Vagina (tissue), 2 donors: ENCODE measurements at regions not wholly inside any gene's neighbourhood (a gene's known extent, or its start where the extent isn't known, plus 50 kb on each side); places are given as distances from the start of the nearest gene placed in this dataset.

Source experiments
- CTCF ChIP-seq, 3 experiments: fragments of 450-650 bp in 2 of 3; fragments of 200-600 bp in 1 of 3; sonication (generic) in 1 of 3; IDR thresholded peaks; one replicate each; pipeline ENCODE4 v1.5.1; 2017 to 2019; ENCODE audit warnings: antibody characterized with exemption in 3 of 3, mild to moderate bottlenecking in 2 of 3, moderate library complexity in 2 of 3
- POLR2A ChIP-seq, 2 donors: fragments of 450-650 bp; IDR thresholded peaks; one replicate each; pipeline ENCODE4 v1.6.1; 2017; ENCODE audit warnings: antibody characterized with exemption in 2 of 2, mild to moderate bottlenecking in 2 of 2, moderate library complexity in 2 of 2
- POLR2AphosphoS5 ChIP-seq, 2 donors: sonication (generic); formaldehyde crosslinking; IDR thresholded peaks; one replicate each; pipeline ENCODE4 v1.9.0; 2017; ENCODE audit warnings: antibody characterized with exemption in 2 of 2, mild to moderate bottlenecking in 2 of 2, low read depth in 1 of 2; ENCODE audit not compliant: insufficient read depth in 1 of 2

GRCh38 chr12:58710901-58711300, 209.4 kb downstream of the LRIG3 start:
- TF ChIP-seq POLR2AphosphoS5 (IDR thresholded peaks at IDR 0.05; ENCODE audit: insufficient read depth in 1 of 2, low read depth in 1 of 2) (no peak), CTCF (IDR thresholded peaks at IDR 0.05) (no peak), POLR2A (IDR thresholded peaks at IDR 0.05) (no peak)
